HG02870 (cell line): ENCODE measurements at regions not wholly inside any gene's neighbourhood (a gene's known extent, or its start where the extent isn't known, plus 50 kb on each side); places are given as distances from the start of the nearest gene placed in this dataset.
"Not testable (repeated sequence)": the region's sequence is repeated elsewhere in the genome, so short reads cannot be mapped to it uniquely, and the experiment has no call there.

Source experiments
- ATAC-seq: cut with Tn5 transposase; IDR thresholded peaks from one replicate; pipeline ENCODE4 v1.9.1; 2021; ENCODE audit warnings: mild to moderate bottlenecking, moderate library complexity; ENCODE audit not compliant: unreplicated experiment

DNA sequence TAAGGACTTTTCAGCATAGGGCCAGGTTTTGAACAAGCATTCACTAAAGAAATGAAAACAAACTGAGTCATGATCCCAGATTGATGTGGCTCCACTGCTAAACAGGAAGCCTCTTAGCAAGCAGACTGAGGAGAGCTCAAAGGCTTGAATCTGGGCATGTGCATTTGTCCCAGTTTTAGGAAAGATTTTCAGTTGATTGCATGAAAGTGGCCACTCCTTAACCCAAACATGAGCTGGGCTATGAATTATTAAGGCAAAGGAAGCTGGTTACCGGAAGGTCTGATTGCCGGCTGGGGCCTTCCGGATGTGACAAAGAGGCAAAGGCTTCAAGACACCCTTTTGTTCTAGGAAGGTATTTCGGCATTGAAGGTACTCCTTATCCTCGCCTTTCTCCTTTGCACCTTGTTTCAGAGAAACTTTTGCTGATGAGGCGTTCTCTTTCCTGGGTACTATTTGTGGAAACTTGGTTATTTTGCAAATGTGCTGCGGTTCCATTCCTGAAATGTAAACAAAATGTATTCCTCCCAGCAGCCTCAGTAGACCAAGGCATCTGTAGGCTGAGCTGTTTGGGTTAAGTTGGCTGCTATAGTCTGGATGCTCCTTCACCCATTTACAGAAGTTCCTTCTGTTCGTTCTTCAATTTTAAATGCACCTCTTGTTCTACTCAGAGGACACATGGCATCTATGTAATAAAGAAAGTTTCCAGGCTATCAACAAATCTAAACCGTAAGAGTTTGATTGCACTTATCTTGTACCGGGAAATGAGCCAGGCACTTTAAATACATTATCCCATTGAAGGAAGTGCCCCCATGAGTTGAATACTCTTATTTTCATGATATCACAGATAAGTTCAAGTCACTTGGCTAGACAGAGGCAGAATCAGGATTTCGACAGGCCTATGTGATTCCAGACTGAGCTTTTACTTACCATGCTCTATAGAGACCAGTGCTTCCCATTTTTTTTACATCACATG, 115.6 kb upstream of the METAP2 start:
- no peak for ATAC-seq

DNA sequence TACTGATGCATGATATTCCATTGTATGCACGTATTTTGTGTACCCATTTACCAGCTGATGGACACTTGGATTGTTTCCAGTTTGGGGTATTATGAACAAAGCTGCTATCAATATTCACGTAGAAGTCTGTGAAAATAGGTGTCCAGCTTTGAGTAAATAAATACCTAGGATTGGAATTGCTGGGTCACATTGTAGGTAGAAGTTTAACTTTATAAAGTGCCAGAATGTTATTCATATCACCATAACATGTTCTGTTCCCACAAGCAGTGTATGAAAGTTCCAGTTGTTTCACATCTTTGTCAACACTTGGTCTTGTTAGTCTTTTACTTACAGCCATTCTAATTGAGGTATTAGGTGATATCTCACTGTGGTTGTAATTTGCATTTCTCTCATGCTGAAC, 108.0 kb upstream of the METAP2 start:
- no peak for ATAC-seq

DNA sequence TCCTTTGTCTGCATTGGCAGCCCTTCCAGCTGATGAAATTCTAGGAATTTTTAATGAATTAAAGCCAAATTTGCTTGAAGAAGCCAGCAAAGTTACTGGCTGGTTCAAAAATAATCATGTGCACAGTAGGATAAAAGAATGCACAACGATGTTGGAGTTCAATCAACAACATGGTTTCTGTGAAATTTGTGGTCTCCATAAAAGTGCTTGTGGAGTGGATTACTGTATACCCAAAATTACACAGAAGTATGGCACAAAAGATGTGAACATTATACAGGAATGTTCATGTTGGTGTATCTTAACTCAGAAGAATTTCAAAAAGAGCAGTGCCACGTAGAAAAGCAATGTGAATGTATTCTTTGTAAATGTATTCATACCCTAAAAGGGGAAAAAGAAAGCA, 105.0 kb upstream of the METAP2 start:
- no peak for ATAC-seq

DNA sequence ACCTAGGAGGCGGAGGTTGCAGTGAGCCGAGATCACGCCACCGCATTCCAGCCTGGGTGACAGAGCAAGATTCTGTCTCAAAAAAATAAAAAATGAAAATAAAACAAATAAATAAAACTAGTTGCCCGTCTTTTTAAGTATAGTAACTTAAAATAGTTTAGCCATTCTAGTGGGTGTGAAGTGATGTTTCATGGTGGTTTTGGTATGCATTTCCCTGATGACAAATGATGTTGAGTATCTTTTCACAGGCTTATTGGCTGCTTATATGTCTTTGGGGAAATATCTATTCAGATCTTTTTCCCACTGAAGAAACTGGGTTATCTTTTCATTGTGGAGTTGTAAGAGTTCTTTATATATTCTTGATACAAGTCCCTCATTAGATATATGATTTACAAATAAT, 102.4 kb upstream of the METAP2 start:
- no peak for ATAC-seq

DNA sequence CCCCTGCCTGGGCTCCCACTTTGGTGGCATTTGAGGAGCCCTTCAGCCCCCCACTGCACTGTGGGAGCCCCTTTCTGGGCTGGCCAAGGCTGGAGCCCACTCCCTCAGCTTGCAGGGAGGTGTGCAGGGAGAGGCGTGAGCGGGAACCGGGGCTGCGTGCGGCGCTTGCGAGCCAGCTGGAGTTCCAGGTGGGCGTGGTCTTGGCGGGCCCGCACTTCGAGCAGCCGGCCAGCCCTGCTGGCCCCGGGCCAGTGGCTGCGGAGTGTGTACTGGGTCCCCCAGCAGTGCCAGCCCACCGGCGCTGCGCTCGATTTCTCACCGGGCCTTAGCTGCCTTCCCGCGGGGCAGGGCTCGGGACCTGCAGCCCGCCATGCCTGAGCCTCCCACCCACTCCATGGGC, 94.5 kb upstream of the METAP2 start:
- not testable (repeated sequence) for ATAC-seq

DNA sequence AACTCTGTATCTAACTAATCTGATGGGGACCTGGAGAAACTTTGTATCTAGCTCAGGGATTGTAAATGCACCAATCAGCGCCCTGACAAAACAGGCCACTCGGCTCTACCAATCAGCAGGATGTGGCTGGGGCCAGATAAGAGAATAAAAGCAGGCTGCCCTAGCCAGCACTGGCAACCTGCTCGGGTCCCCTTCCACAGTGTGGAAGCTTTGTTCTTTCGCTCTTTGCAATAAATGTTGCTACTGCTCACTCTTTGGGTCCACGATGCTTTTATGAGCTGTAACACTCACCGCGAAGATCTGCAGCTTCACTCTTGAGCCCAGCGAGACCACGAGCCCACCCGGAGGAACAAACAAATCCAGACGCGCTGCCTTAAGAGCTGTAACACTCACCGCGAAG, 93.6 kb upstream of the METAP2 start:
- ATAC-seq, result not testable (repeated sequence)

DNA sequence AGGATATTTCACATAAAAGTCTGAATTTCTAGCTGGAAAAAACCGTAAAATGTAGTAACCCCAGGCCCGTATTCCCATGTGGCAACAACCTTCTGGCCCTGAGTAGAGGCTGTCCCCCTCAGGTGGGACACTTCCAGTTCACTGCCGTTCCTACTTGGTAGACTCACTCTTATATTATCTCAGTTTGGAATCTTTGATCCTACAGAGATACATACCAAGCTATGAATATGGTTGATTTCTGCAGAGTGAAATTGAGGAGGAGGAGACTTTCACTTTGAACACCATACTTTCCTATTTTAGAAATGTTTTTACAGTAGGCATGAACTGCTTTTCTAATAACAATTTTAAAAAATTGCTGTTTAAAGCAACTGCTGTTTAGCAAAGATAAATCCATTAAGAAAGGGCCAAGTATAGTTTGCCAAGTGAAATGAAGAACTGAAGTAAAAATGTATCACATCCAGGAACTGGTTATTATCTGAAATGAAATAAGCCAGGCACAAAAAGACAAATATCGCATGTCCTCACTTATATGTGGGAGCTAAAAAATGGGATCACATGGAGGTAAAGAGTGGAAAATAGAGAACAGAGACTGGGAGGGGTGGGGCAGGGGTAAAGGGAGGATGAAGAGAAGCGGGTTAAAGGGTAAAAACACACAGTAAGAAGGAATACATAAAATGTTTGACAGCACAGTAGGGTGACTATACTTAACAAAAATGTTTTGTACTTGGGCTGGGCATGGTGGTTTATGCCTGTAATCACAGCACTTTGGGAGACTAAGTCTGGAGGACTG, 92.8 kb upstream of the METAP2 start:
- ATAC-seq, result no peak

DNA sequence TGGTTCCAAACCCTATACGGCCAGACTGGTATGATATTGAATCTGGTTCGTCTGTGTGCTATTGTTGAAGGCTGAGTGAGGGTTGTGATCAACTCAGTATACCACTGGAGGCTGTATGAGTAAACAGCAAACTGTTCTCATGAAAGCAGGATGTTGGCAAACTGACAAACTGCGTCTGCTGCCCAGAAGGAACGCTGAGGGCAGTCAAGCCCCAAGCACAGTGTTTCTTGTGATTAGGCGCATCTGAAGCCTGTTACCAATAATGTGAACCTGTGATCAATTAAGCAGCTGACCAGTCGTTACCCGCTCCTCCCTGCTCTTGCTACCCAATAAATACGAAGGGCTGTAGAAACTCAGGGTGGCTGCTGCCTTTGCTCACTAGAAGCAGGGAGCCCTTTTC, 90.0 kb upstream of the METAP2 start:
- ATAC-seq, result not testable (repeated sequence)

DNA sequence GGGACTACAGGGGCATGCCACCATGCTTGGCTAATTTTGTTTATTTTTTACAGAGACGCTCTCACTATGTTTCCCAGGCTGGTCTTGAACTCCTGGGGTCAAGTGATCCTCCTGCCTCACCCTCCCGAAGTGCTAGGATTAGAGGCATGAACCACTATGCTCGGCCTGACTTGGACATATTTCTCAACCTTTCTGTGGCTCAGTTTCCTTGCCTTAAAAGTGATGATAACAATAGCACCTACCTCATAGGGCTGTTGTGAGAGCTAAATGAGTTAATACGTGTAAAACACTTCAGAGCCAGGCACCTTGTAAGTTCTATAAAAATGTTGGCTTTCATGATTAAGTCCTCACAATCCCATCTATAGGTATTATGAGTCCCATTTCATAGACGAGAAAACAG, 89.2 kb upstream of the METAP2 start:
- ATAC-seq, result no peak

DNA sequence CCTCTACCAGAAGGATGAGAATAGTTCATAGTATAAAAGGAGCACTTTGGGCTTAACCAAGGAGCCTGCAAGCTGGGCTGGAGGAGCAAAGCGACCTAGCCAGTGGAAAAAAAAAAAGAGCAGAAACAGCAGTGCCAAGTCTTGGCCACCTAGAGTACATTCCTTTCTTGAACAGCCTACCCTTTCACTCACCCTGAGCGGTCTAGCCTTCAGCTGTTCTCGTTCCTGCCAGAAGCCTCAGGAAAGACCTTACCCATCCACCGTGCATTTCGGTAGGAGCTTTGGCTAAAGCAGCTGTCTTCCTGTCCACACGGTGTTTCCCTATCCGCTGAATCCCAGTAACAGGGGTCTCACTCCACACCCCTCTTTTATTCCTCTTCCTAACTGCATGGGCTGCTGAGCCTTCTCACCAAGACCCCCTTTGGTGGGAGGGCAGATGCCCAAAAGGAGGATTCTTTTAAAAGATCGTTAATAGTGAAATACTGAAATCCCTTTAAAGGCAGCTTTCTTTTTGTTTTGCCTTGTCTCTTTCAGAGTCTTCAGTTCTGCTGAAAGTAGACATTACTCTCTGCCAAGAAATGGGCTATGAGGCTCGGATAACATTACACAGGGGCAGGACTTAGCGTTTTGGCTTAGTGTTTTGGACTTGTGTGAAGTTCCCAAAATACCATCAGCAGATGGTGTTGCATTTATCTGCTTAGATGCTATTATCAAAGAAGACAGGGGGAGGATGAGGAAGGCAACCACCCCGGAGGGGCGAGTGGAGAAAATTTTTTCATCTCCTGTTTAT, 88.5 kb upstream of the METAP2 start:
- no peak for ATAC-seq

DNA sequence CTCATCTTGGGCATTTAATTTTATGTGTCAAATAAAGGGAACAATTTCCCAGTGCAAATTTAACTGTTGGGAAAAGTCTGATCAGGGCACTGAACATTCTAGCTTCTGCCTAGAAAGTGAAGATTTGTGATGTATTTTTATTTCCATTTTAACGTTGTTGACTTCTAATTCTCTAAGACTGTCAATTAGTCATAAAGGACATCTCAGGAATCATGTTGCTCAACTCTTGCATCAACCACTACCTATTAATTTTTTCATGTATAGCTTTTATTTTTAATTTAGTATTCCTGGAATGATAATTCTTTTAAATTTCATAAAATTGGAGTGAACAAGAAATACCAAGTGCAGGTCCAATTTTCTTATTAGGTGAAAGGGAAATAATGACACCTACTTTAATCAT, 87.9 kb upstream of the METAP2 start:
- ATAC-seq, result no peak

DNA sequence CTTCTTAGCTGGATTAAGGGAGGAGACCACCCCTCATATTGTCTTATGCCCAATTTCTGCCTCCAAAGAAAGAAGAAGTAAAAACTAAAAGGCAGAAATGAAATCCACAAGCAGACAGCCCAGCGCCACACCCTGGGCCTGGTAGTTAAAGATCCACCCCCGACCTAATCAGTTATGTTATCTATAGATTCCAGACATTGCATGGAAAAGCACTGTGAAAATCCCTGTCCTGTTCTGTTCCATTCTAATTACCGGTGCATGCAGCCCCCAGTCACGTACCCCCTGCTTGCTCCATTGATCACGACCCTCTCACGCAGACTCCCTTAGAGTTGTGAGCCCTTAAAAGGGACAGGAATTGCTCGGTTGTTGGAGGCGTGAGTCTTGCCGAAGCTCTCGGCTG, 85.7 kb upstream of the METAP2 start:
- not testable (repeated sequence) for ATAC-seq

DNA sequence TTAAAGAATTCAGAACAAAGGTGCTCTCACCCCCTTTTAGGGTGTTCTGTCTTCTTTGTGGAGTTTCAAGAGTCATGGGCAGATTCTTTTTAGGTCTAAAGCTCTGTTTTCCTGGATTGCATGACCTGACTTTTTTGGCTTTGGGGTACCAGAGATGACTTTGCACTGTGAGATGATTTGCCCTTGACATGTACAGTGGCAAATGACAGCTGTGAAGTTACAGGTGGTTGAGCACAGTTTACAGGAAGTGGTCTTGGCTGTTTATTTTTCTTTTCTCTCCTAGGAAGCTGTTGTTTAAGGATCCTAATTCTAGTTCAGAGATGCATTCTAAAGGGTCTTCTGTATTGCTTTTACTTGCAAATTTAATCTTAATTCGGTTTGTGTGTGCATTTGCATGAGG, 83.8 kb upstream of the METAP2 start:
- peak; percentile 59 for ATAC-seq

DNA sequence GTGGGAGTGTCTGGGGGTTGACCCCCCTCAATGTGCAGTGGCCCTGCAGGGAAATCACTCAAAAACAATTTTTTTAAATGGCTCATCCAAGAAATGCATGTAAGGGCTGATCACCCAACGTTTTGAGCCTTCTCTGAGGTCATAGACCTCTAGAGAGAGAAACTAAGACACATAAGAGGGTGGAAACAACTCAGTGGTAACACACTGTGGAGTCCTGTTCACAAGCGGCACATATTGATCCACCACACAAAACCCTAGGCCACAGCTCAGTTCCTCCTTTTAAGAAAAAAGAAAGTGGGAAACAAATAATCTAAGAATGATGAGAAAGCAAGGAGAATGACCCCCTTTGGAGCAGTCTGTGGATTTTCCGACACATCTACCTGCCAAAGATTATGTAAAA, 83.0 kb upstream of the METAP2 start:
- ATAC-seq, result peak; percentile 57

DNA sequence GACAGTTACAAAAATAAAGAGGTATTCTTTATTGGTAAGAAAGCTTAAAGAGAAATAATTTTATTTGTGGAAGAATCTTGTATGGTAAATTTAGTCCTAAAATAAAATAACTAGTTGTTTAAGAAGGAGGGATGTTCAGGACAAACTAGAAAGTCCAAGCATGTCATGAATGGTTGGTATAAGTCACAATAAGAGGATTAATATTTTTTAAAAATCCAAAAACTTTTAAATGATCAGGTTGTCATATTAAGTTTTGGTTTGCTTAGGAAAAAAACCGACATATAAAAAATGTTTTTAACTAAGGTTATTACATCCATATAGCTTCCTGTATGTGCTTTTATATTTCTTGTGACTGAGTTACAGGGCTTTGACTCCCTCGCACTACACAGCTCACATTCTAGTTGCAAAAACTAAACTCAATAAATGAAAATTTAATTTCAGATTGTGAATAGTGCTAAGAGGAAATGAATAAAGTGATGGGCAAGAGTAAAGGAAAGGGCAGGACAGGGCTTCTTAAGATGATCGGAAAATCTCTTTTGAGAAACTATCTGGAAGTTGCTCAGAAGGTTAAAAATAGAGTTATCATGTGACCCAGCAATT, 80.7 kb upstream of the METAP2 start:
- no peak for ATAC-seq

DNA sequence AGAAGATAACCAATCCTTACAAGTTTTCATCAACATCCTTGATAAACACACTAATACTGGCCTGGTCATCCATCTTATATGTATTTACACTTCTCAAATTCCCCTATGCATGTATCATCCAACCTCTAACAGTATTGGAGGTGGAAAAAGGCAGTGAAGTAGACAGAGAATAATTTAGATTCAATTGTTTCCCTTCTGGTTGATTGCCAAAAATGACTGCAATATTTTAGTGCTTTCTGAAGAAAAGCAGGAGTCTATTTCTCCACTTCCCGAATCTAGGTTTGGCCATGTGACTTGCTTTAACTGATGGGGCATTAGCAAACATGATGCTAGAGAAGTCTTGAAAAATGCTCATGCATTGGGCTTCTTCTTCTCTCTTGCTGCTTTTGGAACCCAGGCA, 78.3 kb upstream of the METAP2 start:
- no peak for ATAC-seq

DNA sequence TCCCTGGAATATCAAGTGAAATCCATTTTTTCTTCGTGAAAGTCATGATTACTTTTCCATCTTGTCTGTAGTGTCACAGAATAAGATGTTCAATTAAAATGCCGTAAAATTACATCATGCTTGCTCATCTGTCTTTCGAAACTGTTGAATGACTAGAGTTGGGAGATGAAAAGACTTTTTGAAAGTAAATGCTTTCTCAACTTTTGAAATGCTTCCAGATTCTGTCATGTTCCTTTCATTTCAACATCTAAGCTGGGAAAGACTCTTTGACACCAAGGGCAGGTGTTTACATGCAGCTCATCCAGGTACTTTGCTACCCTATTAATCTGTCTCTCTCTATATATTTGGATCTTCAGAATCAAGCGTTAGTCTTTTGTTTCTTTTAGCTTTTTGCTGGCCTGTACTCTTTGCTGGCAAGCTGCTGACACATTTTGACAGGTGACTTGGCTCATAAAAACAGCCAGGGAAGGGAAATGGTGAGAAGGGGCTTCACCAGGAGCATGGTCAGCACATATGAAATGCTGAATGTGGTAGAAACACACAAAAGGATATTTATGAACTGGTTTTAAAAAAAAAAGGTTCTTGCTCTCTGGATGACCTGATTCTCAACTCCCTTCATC, 77.0 kb upstream of the METAP2 start:
- ATAC-seq, result no peak

DNA sequence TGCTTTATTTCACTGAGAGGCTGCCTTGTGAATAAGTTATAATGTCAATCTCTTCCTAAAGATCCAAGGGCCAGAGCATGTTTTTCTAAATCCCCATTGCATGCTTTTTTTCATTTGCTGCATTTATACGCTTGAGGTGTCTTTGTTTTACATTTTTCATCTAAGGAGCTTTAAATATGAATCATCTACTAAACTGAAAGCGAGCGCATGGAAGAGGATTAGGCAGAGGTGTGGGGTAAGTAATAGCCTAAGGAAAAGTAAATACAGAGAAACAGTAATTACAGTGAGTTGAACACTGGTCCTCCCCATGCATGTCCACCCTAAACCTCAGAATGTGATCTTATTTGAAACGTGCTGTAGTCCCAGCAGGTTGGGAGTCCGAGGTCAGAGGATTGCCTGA, 76.4 kb upstream of the METAP2 start:
- ATAC-seq, result no peak

DNA sequence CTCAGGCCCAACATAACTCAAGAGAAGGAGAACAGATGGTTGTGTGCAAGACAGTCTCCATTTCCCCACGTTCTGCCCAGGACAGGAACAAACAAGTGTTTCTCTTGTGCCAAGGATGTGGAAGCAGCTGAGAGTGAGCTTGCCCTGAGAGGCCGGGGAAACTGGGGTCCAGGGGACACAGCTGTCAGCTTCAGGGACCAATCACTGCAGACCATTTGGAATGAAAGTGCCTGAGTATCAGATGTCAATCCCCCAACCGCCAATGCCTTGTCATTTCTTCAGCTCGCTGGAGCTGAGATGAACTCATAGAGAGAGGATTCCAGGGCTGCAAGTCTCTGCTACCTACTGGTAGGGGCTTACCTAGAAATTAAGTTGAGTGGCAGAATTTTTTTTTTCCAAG, 71.9 kb upstream of the METAP2 start:
- no peak for ATAC-seq

DNA sequence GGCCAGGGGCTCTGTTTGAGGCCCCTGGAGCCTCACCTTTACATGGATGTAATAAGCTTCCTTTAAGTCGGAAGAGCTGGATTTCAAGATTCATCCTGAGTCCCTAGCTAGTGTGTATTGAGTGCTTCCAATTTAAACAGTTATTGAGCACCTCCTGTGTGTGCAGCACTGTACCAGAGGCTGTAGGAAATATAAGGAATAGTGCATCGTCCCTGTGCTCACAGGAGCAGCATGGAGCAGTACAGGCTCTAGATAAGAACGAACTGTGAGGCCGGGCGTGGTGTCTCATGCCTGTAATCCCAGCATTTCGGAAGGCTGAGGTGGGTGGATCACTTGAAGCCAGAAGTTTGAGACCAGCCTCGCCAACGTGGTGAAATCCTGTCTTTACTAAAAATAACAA, 65.8 kb upstream of the METAP2 start:
- no peak for ATAC-seq
